AG09309 (cell line): ENCODE measurements at regions not wholly inside any gene's neighbourhood (a gene's known extent, or its start where the extent isn't known, plus 50 kb on each side); places are given as distances from the start of the nearest gene placed in this dataset.

ENCODE experiments used
- DNase-seq: peaks from one replicate; pipeline ENCODE4 v3.0.0-alpha.2; 2010; ENCODE audit warnings: low read depth
- H3K4me3 ChIP-seq: 2 replicates; pipeline ENCODE4 v1.5.1; 2011; ENCODE audit warnings: mild to moderate bottlenecking, low read depth, low read length, moderate library complexity; ENCODE audit not compliant: control insufficient read depth
- CTCF ChIP-seq: IDR thresholded peaks from 2 replicates; pipeline ENCODE4 v1.5.1; 2011; ENCODE audit warnings: mild to moderate bottlenecking, low read depth, low read length, inconsistent platforms; ENCODE audit not compliant: insufficient read depth, control insufficient read depth; ENCODE audit errors: missing control alignments

DNA sequence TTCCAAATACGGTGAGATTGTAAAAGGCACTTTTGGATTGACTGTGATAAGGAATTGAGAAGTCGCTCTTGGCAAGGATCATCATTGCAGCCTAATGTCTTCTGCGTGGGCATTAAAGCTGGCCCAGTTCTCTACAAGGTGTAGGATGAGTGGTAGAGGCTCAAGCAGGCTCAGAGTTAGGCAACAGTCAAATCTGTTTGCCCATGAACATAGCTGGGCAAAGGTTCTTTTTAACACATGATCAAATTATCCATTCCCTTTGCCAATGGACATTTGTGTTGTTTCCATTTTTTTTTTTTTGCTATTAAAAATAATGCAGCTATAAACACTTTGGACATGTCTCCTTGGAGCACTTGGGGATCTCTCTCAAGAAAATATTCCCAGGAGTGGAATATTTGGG lies 229.1 kb upstream of the FAT1 start:
- no peak overlapping the region for H3K4me3 ChIP-seq
- no peak for DNase-seq
- no peak for TF ChIP-seq CTCF

- no peak for TF ChIP-seq CTCF
- H3K4me3 ChIP-seq: no peak overlapping the region
- no peak for DNase-seq
Observed at GRCh38 chr4:186953599-186954260, 230.1 kb upstream of the FAT1 start.

- no peak overlapping the region for H3K4me3 ChIP-seq
- no peak for DNase-seq
- no peak for TF ChIP-seq CTCF
Observed at GRCh38 chr4:186954509-186954908, 230.9 kb upstream of the FAT1 start.

GRCh38 chr4:186954956-186955355 lies 231.3 kb upstream of the FAT1 start:
- H3K4me3 ChIP-seq: no peak overlapping the region
- TF ChIP-seq CTCF: no peak
- DNase-seq: no peak

DNA sequence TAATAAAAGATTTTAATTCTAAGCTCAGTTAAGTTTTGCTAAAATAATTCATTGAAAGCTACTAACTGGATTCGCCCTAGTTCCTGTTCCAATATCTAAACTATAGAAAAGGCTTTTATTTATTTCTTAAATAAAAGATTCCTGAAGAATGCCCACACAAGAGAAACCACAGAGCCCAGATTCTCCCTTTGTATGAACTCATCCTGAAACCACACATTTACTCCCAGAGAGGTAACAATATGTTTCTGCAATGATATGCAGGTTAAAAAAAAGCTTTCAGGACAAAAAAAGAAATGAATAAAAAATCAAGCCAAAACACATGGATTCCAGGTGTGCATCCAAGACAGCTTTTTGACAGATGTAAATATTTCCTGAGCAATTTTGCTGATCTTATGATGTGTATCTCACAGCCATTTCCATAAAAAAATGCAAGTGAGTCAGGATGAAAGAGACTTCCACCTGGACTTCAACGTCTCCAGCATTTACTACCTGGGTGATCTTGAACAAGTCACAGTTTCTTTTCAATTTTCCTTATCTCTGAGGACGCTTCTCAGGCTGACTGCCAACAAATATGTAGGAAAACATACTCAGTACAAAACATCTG lies 234.4 kb upstream of the FAT1 start:
- no peak for TF ChIP-seq CTCF
- DNase-seq: no peak
- no peak overlapping the region for H3K4me3 ChIP-seq

DNA sequence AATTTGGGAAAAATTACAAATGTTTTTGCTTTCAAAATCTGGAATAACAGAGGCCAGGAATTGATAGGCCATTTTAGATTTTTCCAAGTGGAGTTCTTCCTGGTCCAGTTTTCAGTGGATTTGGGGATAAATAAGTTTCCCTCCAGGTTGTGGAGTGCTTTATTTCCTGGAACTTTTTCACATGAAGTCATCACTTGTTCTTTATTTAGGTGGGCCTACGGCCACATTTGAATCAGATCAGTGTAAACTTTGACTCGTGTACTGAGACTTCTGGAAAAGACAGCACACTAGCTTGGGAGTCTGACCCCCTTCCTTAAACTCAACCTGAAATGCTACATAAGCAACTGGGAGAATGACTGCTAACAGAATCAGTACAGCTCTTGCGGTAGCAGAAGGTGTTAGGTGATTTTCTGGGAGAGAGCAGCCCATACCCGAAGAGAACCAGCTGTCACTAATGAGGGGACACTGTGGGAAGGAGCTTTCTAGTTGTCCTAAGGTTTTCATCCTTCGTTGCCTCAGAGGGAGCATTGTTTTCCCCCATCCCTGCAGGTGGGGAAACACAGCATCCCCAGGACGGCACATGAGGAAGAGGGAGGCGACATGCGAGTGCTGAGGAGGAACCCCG lies 235.2 kb upstream of the FAT1 start:
- no peak overlapping the region for H3K4me3 ChIP-seq
- TF ChIP-seq CTCF: no peak
- DNase-seq: no peak
